NB4 (cell line): ENCODE measurements at regions not wholly inside any gene's neighbourhood (a gene's known extent, or its start where the extent isn't known, plus 50 kb on each side); places are given as distances from the start of the nearest gene placed in this dataset.

Experiments used
- POLR2A ChIP-seq: IDR thresholded peaks from 2 replicates; pipeline ENCODE4 v1.6.1; 2011; ENCODE audit warnings: mild to moderate bottlenecking; ENCODE audit not compliant: insufficient read length; ENCODE audit errors: extremely low read depth
- TF ChIP-seq, protein P1 (sequence below): IDR thresholded peaks from one replicate; pipeline ENCODE4 v1.5.1; 2012; ENCODE audit warnings: low read depth, low read length

DNA sequence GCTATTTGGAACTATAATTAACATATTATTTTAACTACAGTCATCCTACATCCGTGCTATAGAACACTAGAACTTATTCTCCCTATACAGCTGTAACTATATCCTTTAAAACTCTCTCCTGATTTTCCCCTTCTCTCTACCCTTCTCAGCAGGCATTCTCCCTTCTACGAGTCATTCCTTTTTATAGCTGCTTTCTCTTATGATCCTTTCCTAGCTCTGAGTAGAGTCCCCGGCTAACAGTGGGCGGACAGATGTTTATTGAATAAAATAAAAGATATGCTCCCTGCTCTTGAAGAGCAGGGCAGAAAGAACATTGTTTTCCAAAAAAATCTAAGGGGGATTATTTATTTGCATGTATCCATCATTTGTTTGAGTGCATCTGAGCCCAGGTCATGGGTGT is 246.5 kb upstream of the TMTC4 start:
- TF ChIP-seq, protein P1, sequence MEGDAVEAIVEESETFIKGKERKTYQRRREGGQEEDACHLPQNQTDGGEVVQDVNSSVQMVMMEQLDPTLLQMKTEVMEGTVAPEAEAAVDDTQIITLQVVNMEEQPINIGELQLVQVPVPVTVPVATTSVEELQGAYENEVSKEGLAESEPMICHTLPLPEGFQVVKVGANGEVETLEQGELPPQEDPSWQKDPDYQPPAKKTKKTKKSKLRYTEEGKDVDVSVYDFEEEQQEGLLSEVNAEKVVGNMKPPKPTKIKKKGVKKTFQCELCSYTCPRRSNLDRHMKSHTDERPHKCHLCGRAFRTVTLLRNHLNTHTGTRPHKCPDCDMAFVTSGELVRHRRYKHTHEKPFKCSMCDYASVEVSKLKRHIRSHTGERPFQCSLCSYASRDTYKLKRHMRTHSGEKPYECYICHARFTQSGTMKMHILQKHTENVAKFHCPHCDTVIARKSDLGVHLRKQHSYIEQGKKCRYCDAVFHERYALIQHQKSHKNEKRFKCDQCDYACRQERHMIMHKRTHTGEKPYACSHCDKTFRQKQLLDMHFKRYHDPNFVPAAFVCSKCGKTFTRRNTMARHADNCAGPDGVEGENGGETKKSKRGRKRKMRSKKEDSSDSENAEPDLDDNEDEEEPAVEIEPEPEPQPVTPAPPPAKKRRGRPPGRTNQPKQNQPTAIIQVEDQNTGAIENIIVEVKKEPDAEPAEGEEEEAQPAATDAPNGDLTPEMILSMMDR = no peak
- TF ChIP-seq POLR2A = no peak
